GM12875 (cell line): ENCODE measurements at regions not wholly inside any gene's neighbourhood (a gene's known extent, or its start where the extent isn't known, plus 50 kb on each side); places are given as distances from the start of the nearest gene placed in this dataset.

Experiments
- H3K4me3 ChIP-seq: one replicate; pipeline ENCODE4 v1.5.1; 2011; ENCODE audit warnings: low read depth, low read length, control low read depth
- CTCF ChIP-seq: IDR thresholded peaks from 2 replicates; pipeline ENCODE4 v1.5.1; 2011; ENCODE audit warnings: low read depth, mild to moderate bottlenecking, control low read depth, inconsistent platforms, low read length, moderate library complexity, borderline replicate concordance; ENCODE audit not compliant: insufficient read depth

- TF ChIP-seq CTCF = no peak
- no peak overlapping the region for H3K4me3 ChIP-seq
Measured at GRCh38 chr12:110983811-110984210, 63.4 kb upstream of the MYL2 start.

GRCh38 chr12:110972866-110973265 is 52.5 kb upstream of the MYL2 start:
- H3K4me3 ChIP-seq = no peak overlapping the region
- TF ChIP-seq CTCF = no peak

DNA sequence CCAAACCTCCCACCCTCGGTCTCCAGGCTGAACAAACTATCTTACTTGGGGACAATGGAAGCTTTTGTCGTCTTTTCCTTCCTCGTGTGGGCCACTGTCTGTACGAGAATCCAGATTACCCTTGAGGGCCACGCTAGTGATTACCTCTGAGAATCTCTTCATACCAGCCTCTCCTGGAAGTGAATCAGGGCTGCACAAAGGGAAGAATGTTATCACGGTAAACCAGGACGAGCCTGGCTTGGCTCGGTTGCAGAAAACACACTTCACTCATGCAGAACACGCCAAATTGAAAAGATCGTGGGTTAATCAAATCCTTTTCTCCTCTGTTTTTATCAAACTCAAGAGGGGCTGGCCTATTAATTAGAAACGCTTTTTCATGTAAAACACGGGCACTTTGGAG is 51.6 kb upstream of the MYL2 start:
- no peak for TF ChIP-seq CTCF
- H3K4me3 ChIP-seq = no peak overlapping the region

- no peak overlapping the region for H3K4me3 ChIP-seq
- no peak for TF ChIP-seq CTCF
Measured at GRCh38 chr12:110971189-110971920, 51.0 kb upstream of the MYL2 start.
